ENCODE measurements at regions not wholly inside any gene's neighbourhood (a gene's known extent, or its start where the extent isn't known, plus 50 kb on each side); places are given as distances from the start of the nearest gene placed in this dataset.

DNA sequence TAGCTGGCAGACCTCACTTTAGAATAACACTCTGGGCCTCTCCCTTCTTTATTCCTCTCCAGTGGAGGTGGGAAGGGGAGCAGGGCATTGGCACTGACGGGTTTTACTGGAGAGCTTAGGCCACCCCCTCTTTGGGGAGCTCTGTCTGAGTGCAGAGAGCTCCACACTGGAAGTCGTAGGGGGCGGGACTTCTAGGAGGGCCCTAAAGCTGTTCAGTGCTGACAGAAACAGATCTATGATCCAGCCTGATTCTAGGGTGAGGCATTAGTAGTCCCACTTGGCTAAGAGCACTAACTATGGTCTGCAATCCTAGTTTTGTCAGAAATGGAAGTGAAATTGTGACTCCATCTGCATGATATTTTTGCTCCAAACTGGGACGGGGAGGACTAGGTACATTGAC lies 138.7 kb downstream of the MIS18A start:
- Histone ChIP-seq H3K27ac (no peak overlapping the region), H3K4me1 (no peaks in the 10 kb centered on the region), H3K36me3 (no peaks in the 10 kb centered on the region), H3K4me3 (no peak overlapping the region), H3K27me3 (no peaks in the 10 kb centered on the region), H3K9me3 (no peaks in the 10 kb centered on the region)
- intact Hi-C loops (cut with DNase I) = no loop called here
- TF ChIP-seq POLR2A (IDR thresholded peaks at IDR 0.05) = no peak
- TF ChIP-seq CTCF (IDR thresholded peaks at IDR 0.05) = no peak
- DNase-seq (no peak), ATAC-seq (no peak)
- 73% methylated on average over 2 of the region's 4 CpGs for WGBS (ENCODE audit: insufficient coverage, low coverage, low lambda C conversion rate, missing lambda C conversion rate)

- ATAC-seq (no peak), DNase-seq (no peak)
- Histone ChIP-seq H3K9me3 (no peaks in the 10 kb centered on the region), H3K27me3 (no peaks in the 10 kb centered on the region), H3K36me3 (no peaks in the 10 kb centered on the region), H3K4me1 (no peaks in the 10 kb centered on the region), H3K27ac (no peak overlapping the region), H3K4me3 (no peak overlapping the region)
- WGBS (ENCODE audit: insufficient coverage, low coverage, low lambda C conversion rate, missing lambda C conversion rate) = 52% methylated on average over 2 of the region's 2 CpGs
- intact Hi-C loops (cut with DNase I) = no loop called here
- TF ChIP-seq CTCF (IDR thresholded peaks at IDR 0.05) (no peak), POLR2A (IDR thresholded peaks at IDR 0.05) (no peak)
These were observed 140.2 kb downstream of the MIS18A start for GRCh38 chr21:32138658-32139057.

DNA sequence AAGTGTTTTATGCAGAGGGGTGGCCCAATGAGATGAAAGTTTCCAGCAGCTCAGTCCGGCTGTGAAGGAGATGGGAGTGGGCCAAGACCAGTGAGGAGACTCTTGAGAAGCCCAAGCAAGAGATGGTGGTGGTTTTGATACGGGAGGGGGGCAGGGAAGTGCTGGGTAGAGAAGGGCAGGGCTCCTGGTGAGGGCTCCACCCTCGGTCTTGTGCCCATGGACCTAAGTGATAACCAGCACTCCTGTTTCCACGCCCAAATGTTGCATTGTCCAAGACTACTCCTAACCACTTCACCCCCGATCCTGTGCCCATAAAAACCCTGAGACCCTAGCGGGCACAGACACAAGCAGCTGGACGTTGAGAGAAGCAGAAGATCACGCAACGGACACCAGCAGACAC lies 140.9 kb downstream of the MIS18A start:
- Histone ChIP-seq H3K4me1 (no peaks in the 10 kb centered on the region), H3K27ac (no peak overlapping the region), H3K27me3 (no peaks in the 10 kb centered on the region), H3K36me3 (no peaks in the 10 kb centered on the region), H3K4me3 (no peak overlapping the region), H3K9me3 (no peaks in the 10 kb centered on the region)
- TF ChIP-seq POLR2A (IDR thresholded peaks at IDR 0.05) = no peak
- no peak for TF ChIP-seq CTCF (IDR thresholded peaks at IDR 0.05)
- WGBS (ENCODE audit: insufficient coverage, low coverage, low lambda C conversion rate, missing lambda C conversion rate) = 68% methylated on average over 4 of the region's 9 CpGs
- ATAC-seq = no peak
- intact Hi-C loops (cut with DNase I) = no loop called here
- no peak for DNase-seq

- Histone ChIP-seq H3K4me1 (no peaks in the 10 kb centered on the region), H3K27me3 (no peaks in the 10 kb centered on the region), H3K9me3 (no peaks in the 10 kb centered on the region), H3K36me3 (no peaks in the 10 kb centered on the region), H3K27ac (no peak overlapping the region), H3K4me3 (no peak overlapping the region)
- intact Hi-C loops (cut with DNase I) = no loop called here
- TF ChIP-seq CTCF (IDR thresholded peaks at IDR 0.05) (no peak), POLR2A (IDR thresholded peaks at IDR 0.05) (no peak)
- WGBS (ENCODE audit: insufficient coverage, low coverage, low lambda C conversion rate, missing lambda C conversion rate) = 43% methylated on average over 1 of the region's 2 CpGs
- no peak for ATAC-seq
- no peak for DNase-seq
These were observed 141.6 kb downstream of the MIS18A start for GRCh38 chr21:32137266-32137665.

DNA sequence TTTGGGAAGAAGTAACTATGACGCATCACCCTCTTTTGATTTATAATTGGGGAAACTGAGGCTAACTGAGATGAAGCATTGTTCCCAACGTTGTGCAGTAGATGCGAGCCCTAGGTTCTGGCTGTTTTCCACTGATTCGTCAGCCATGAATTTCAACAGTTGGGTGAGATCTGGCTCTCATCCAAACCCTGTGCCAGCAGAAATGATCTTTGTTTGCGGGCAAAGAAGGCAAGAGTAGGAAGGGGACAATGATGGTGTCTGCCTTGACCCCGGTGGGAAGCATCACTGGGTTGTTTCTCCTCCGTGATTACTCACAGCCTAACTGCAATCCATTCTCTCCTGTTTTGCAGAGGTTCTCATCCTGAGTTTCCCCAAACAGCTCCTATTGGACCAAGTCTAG lies 142.3 kb downstream of the MIS18A start:
- no peaks in the 10 kb centered on the region for H3K9me3 ChIP-seq
- no peak overlapping the region for H3K27ac ChIP-seq
- H3K36me3 ChIP-seq = no peaks in the 10 kb centered on the region
- WGBS (ENCODE audit: insufficient coverage, low coverage, low lambda C conversion rate, missing lambda C conversion rate) = 82% methylated on average over 3 of the region's 7 CpGs
- intact Hi-C loops (cut with DNase I) = no loop called here
- H3K4me1 ChIP-seq = no peaks in the 10 kb centered on the region
- H3K27me3 ChIP-seq = no peaks in the 10 kb centered on the region
- no peak overlapping the region for H3K4me3 ChIP-seq
- ATAC-seq (no peak), DNase-seq (no peak)
- TF ChIP-seq CTCF (IDR thresholded peaks at IDR 0.05) = no peak
- TF ChIP-seq POLR2A (IDR thresholded peaks at IDR 0.05) = no peak
